ENCODE measurements at regions not wholly inside any gene's neighbourhood (a gene's known extent, or its start where the extent isn't known, plus 50 kb on each side); places are given as distances from the start of the nearest gene placed in this dataset.

GRCh38 chr20:56871691-56872090, 242.6 kb downstream of the TFAP2C start:
- no peak overlapping the region for H3K4me3 ChIP-seq (ENCODE audit: low read length)
- no peaks in the 10 kb centered on the region for H3K79me2 ChIP-seq (ENCODE audit: low read length)
- no peak overlapping the region for H3K9ac ChIP-seq (ENCODE audit: low read length)
- H3K4me2 ChIP-seq (ENCODE audit: low read depth, low read length, poor library complexity, severe bottlenecking) = no peak overlapping the region
- H3K36me3 ChIP-seq (ENCODE audit: insufficient read depth, low read length) = no peaks in the 10 kb centered on the region
- H3K27ac ChIP-seq (ENCODE audit: low read length) = no peak overlapping the region
- H2AFZ ChIP-seq (ENCODE audit: low read length) = no peak overlapping the region
- no peaks in the 10 kb centered on the region for H3K27me3 ChIP-seq (ENCODE audit: low read length)
- no peak for DNase-seq
- no peaks in the 10 kb centered on the region for H3K9me2 ChIP-seq (replicated peaks; ENCODE audit: insufficient read depth, low read length)
- no peaks in the 10 kb centered on the region for H3K9me3 ChIP-seq (ENCODE audit: low read length)
- no peaks in the 10 kb centered on the region for H4K20me1 ChIP-seq (ENCODE audit: insufficient read depth, low read depth, low read length)
- H3K4me1 ChIP-seq (ENCODE audit: low read length) = peaks cover 12% of the 10 kb centered on the region

GRCh38 chr20:56872620-56873458, 243.7 kb downstream of the TFAP2C start:
- Histone ChIP-seq H2AFZ (ENCODE audit: low read length) (no peak overlapping the region), H3K36me3 (ENCODE audit: insufficient read depth, low read length) (no peaks in the 10 kb centered on the region), H3K9me2 (replicated peaks; ENCODE audit: insufficient read depth, low read length) (no peaks in the 10 kb centered on the region), H3K4me1 (ENCODE audit: low read length) (peaks cover 12% of the 10 kb centered on the region), H3K27me3 (ENCODE audit: low read length) (0 out of 2 replicates have a peak, but pooled peaks cover 3% of the 10 kb centered on the region), H3K9me3 (ENCODE audit: low read length) (no peaks in the 10 kb centered on the region), H4K20me1 (ENCODE audit: insufficient read depth, low read depth, low read length) (no peaks in the 10 kb centered on the region), H3K79me2 (ENCODE audit: low read length) (no peaks in the 10 kb centered on the region), H3K4me2 (ENCODE audit: low read depth, low read length, poor library complexity, severe bottlenecking) (no peak overlapping the region), H3K4me3 (ENCODE audit: low read length) (no peak overlapping the region), H3K27ac (ENCODE audit: low read length) (no peak overlapping the region), H3K9ac (ENCODE audit: low read length) (no peak overlapping the region)
- DNase-seq = no peak

- peaks cover 12% of the 10 kb centered on the region for H3K4me1 ChIP-seq (ENCODE audit: low read length)
- H3K9me2 ChIP-seq (replicated peaks; ENCODE audit: insufficient read depth, low read length) = no peaks in the 10 kb centered on the region
- no peak overlapping the region for H3K27ac ChIP-seq (ENCODE audit: low read length)
- no peak overlapping the region for H3K4me3 ChIP-seq (ENCODE audit: low read length)
- H3K27me3 ChIP-seq (ENCODE audit: low read length) = 0 out of 2 replicates have a peak, but pooled peaks cover 3% of the 10 kb centered on the region
- H3K36me3 ChIP-seq (ENCODE audit: insufficient read depth, low read length) = no peaks in the 10 kb centered on the region
- H4K20me1 ChIP-seq (ENCODE audit: insufficient read depth, low read depth, low read length) = no peaks in the 10 kb centered on the region
- DNase-seq = no peak
- no peak overlapping the region for H3K9ac ChIP-seq (ENCODE audit: low read length)
- no peak overlapping the region for H2AFZ ChIP-seq (ENCODE audit: low read length)
- H3K4me2 ChIP-seq (ENCODE audit: low read depth, low read length, poor library complexity, severe bottlenecking) = no peak overlapping the region
- no peaks in the 10 kb centered on the region for H3K9me3 ChIP-seq (ENCODE audit: low read length)
- H3K79me2 ChIP-seq (ENCODE audit: low read length) = no peaks in the 10 kb centered on the region
Observed at GRCh38 chr20:56873836-56874235, 244.7 kb downstream of the TFAP2C start.

GRCh38 chr20:56875052-56875659, 246.1 kb downstream of the TFAP2C start:
- no peaks in the 10 kb centered on the region for H3K9me3 ChIP-seq (ENCODE audit: low read length)
- no peaks in the 10 kb centered on the region for H3K36me3 ChIP-seq (ENCODE audit: insufficient read depth, low read length)
- 0 out of 2 replicates have a peak, but pooled peaks cover 3% of the 10 kb centered on the region for H3K27me3 ChIP-seq (ENCODE audit: low read length)
- no peaks in the 10 kb centered on the region for H3K79me2 ChIP-seq (ENCODE audit: low read length)
- no peak overlapping the region for H3K9ac ChIP-seq (ENCODE audit: low read length)
- no peaks in the 10 kb centered on the region for H4K20me1 ChIP-seq (ENCODE audit: insufficient read depth, low read depth, low read length)
- no peaks in the 10 kb centered on the region for H3K9me2 ChIP-seq (replicated peaks; ENCODE audit: insufficient read depth, low read length)
- no peak overlapping the region for H3K4me3 ChIP-seq (ENCODE audit: low read length)
- no peak overlapping the region for H3K27ac ChIP-seq (ENCODE audit: low read length)
- H3K4me2 ChIP-seq (ENCODE audit: low read depth, low read length, poor library complexity, severe bottlenecking) = no peak overlapping the region
- H2AFZ ChIP-seq (ENCODE audit: low read length) = no peak overlapping the region
- peaks cover 7% of the 10 kb centered on the region for H3K4me1 ChIP-seq (ENCODE audit: low read length)
- no peak for DNase-seq

- Histone ChIP-seq H3K36me3 (ENCODE audit: insufficient read depth, low read length) (no peaks in the 10 kb centered on the region), H3K27me3 (ENCODE audit: low read length) (0 out of 2 replicates have a peak, but pooled peaks cover 3% of the 10 kb centered on the region), H3K4me2 (ENCODE audit: low read depth, low read length, poor library complexity, severe bottlenecking) (no peak overlapping the region), H2AFZ (ENCODE audit: low read length) (no peak overlapping the region), H3K9me2 (replicated peaks; ENCODE audit: insufficient read depth, low read length) (no peaks in the 10 kb centered on the region), H3K27ac (ENCODE audit: low read length) (no peak overlapping the region), H3K4me1 (ENCODE audit: low read length) (peaks cover 4% of the 10 kb centered on the region), H3K9ac (ENCODE audit: low read length) (no peak overlapping the region), H3K9me3 (ENCODE audit: low read length) (no peaks in the 10 kb centered on the region), H4K20me1 (ENCODE audit: insufficient read depth, low read depth, low read length) (no peaks in the 10 kb centered on the region), H3K4me3 (ENCODE audit: low read length) (no peak overlapping the region), H3K79me2 (ENCODE audit: low read length) (no peaks in the 10 kb centered on the region)
- no peak for DNase-seq
Observed at GRCh38 chr20:56875803-56876202, 246.7 kb downstream of the TFAP2C start.

GRCh38 chr20:56885521-56885920, 256.4 kb downstream of the TFAP2C start:
- H3K36me3 ChIP-seq (ENCODE audit: insufficient read depth, low read length) = no peaks in the 10 kb centered on the region
- H3K27ac ChIP-seq (ENCODE audit: low read length) = no peak overlapping the region
- no peak overlapping the region for H2AFZ ChIP-seq (ENCODE audit: low read length)
- H3K27me3 ChIP-seq (ENCODE audit: low read length) = no peaks in the 10 kb centered on the region
- H4K20me1 ChIP-seq (ENCODE audit: insufficient read depth, low read depth, low read length) = no peaks in the 10 kb centered on the region
- no peak overlapping the region for H3K9ac ChIP-seq (ENCODE audit: low read length)
- no peaks in the 10 kb centered on the region for H3K9me2 ChIP-seq (replicated peaks; ENCODE audit: insufficient read depth, low read length)
- DNase-seq = no peak
- no peaks in the 10 kb centered on the region for H3K9me3 ChIP-seq (ENCODE audit: low read length)
- no peaks in the 10 kb centered on the region for H3K4me1 ChIP-seq (ENCODE audit: low read length)
- H3K79me2 ChIP-seq (ENCODE audit: low read length) = no peaks in the 10 kb centered on the region
- H3K4me2 ChIP-seq (ENCODE audit: low read depth, low read length, poor library complexity, severe bottlenecking) = no peak overlapping the region
- H3K4me3 ChIP-seq (ENCODE audit: low read length) = no peak overlapping the region

- Histone ChIP-seq H3K9me3 (ENCODE audit: low read length) (no peaks in the 10 kb centered on the region), H3K4me1 (ENCODE audit: low read length) (no peaks in the 10 kb centered on the region), H3K4me3 (ENCODE audit: low read length) (no peak overlapping the region), H2AFZ (ENCODE audit: low read length) (no peak overlapping the region), H3K4me2 (ENCODE audit: low read depth, low read length, poor library complexity, severe bottlenecking) (no peak overlapping the region), H3K9me2 (replicated peaks; ENCODE audit: insufficient read depth, low read length) (no peaks in the 10 kb centered on the region), H3K79me2 (ENCODE audit: low read length) (no peaks in the 10 kb centered on the region), H3K36me3 (ENCODE audit: insufficient read depth, low read length) (no peaks in the 10 kb centered on the region), H3K27ac (ENCODE audit: low read length) (no peak overlapping the region), H3K9ac (ENCODE audit: low read length) (no peak overlapping the region), H4K20me1 (ENCODE audit: insufficient read depth, low read depth, low read length) (no peaks in the 10 kb centered on the region), H3K27me3 (ENCODE audit: low read length) (no peaks in the 10 kb centered on the region)
- no peak for DNase-seq
Observed at GRCh38 chr20:56890011-56890410, 260.9 kb downstream of the TFAP2C start.

- Histone ChIP-seq H2AFZ (ENCODE audit: low read length) (no peak overlapping the region), H3K79me2 (ENCODE audit: low read length) (no peaks in the 10 kb centered on the region), H3K27me3 (ENCODE audit: low read length) (no peaks in the 10 kb centered on the region), H3K36me3 (ENCODE audit: insufficient read depth, low read length) (no peaks in the 10 kb centered on the region), H3K9me2 (replicated peaks; ENCODE audit: insufficient read depth, low read length) (no peaks in the 10 kb centered on the region), H3K27ac (ENCODE audit: low read length) (no peak overlapping the region), H3K9ac (ENCODE audit: low read length) (no peak overlapping the region), H3K9me3 (ENCODE audit: low read length) (no peaks in the 10 kb centered on the region), H4K20me1 (ENCODE audit: insufficient read depth, low read depth, low read length) (no peaks in the 10 kb centered on the region), H3K4me1 (ENCODE audit: low read length) (no peaks in the 10 kb centered on the region), H3K4me3 (ENCODE audit: low read length) (no peak overlapping the region), H3K4me2 (ENCODE audit: low read depth, low read length, poor library complexity, severe bottlenecking) (no peak overlapping the region)
- DNase-seq = no peak
Observed at GRCh38 chr20:56893226-56893917, 264.3 kb downstream of the TFAP2C start.

Data from Karpas-422 (cell line).